Choroid plexus epithelial cell (primary cell): ENCODE measurements at regions not wholly inside any gene's neighbourhood (a gene's known extent, or its start where the extent isn't known, plus 50 kb on each side); places are given as distances from the start of the nearest gene placed in this dataset.

Source experiments
- DNase-seq: peaks from one replicate; pipeline ENCODE4 v3.0.0-alpha.2; 2010; ENCODE audit warnings: low read depth
- H3K4me3 ChIP-seq: 2 replicates; pipeline ENCODE4 v1.5.1; 2011; ENCODE audit warnings: low read depth, mild to moderate bottlenecking, control low read depth, low read length, moderate library complexity
- CTCF ChIP-seq: conservative IDR thresholded peaks from 2 replicates; pipeline ENCODE4 v1.5.1; 2011; ENCODE audit warnings: low read depth, mild to moderate bottlenecking, control low read depth, inconsistent platforms, low read length, moderate library complexity

GRCh38 chr10:21052709-21053104, 155.6 kb upstream of the NEBL start:
- DNase-seq, result no peak
- TF ChIP-seq CTCF, result no peak
- H3K4me3 ChIP-seq, result no peak overlapping the region

DNA sequence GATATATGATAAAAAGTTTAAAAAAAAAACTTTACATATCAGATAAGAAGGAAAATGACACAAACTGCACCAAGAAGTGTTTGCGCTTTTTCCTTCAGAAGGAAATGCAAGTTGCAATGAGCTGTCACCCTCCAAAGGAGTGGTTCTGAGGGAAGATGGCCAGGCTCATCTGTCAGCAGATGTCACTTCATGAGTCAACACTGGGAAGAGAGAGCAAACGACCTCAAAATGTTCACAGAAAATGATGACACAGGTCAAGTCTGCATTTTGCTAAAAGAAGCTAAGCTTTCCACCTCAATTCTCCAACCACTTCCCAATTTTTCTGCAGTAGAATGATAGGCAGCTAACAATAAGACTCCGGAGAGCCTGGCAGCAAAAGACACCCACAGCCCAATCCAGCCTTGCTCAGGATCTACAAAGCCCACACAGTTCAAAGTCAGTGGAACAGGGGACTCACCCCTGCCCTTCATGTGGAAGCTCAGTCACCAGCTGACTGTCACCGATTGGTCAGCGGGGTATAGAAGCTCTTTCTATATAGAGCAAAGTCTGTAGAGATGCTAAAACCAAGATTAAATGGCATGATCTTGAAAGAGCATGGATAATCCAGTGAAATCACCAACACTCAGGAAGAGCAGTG, 155.1 kb upstream of the NEBL start:
- no peak overlapping the region for H3K4me3 ChIP-seq
- TF ChIP-seq CTCF, result no peak
- DNase-seq, result no peak

DNA sequence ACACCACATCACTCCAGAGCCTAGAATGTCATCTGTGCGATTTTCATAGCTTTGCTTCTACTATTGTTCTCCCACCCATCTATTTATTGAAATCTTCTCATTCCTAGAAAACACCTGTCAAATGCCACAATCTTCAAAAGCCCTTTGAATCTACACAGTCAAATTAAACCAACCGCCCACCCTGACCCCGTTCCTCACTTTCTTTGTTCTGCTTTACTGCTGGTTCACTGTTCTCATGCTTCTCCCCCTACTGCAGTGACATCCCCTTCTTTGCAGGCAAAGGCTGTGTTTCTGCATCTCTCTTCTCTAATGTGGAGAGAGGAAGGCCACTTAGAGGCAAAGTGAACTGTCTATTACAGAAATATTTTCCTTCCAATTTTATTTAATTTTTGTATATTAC, 152.4 kb upstream of the NEBL start:
- TF ChIP-seq CTCF, result no peak
- DNase-seq, result no peak

GRCh38 chr10:21048068-21048467, 151.0 kb upstream of the NEBL start:
- no peak for TF ChIP-seq CTCF
- peak; percentile 47 for DNase-seq
- no peak overlapping the region for H3K4me3 ChIP-seq

More for the DNA sequence above, 152.4 kb upstream of the NEBL start:
- H3K4me3 ChIP-seq, result no peak overlapping the region

DNA sequence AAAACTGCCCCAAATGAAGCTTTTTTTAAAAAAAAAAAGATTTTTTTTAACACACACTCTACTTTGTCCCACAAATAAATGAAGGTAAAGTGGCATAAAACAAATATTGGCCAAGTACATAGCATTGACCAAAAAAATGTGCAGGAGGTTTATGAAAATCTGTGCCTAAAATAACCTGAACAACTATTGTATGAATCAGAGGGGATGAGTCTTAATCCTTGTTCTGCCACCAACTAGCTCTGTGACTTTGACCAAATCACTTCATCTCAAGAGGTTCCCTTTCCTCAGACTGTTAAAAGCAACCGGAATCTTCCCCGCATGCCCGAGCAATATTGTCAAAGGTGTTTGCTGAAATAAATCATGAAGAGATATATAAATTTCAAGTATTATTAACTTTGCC, 150.4 kb upstream of the NEBL start:
- no peak for TF ChIP-seq CTCF
- H3K4me3 ChIP-seq, result no peak overlapping the region
- DNase-seq, result peak; percentile 26

- DNase-seq, result no peak
- no peak overlapping the region for H3K4me3 ChIP-seq
- no peak for TF ChIP-seq CTCF
Observed at GRCh38 chr10:21047096-21047495, 150.0 kb upstream of the NEBL start.

- no peak for TF ChIP-seq CTCF
- no peak overlapping the region for H3K4me3 ChIP-seq
- DNase-seq, result no peak
Observed at GRCh38 chr10:21043044-21043443, 145.9 kb upstream of the NEBL start.
